Small intestine (tissue), 7 donors: ENCODE measurements at regions not wholly inside any gene's neighbourhood (a gene's known extent, or its start where the extent isn't known, plus 50 kb on each side); places are given as distances from the start of the nearest gene placed in this dataset.

Experiments
- DNase-seq, 2 donors: peaks; one replicate each; pipeline versions ENCODE4 v3.0.0 to v3.0.0-alpha.2; 2013
- FAIRE-seq: peaks from 2 replicates; lab custom pipeline; 2012; peaks lifted over from hg19 to GRCh38; lab: Jason Lieb, UNC
- H3K27ac ChIP-seq, 3 donors: one replicate each; pipeline ENCODE4 v1.5.1; 2013; ENCODE audit warnings: low read length in 2 of 3, mild to moderate bottlenecking in 2 of 3, control low read depth in 1 of 3, inconsistent platforms in 1 of 3, low read depth in 1 of 3, moderate library complexity in 1 of 3
- H3K27me3 ChIP-seq, 3 donors: one replicate each; pipeline ENCODE4 v1.6.1; 2013; ENCODE audit warnings: low read length in 3 of 3, inconsistent platforms in 1 of 3; ENCODE audit not compliant: control insufficient read depth in 3 of 3, insufficient read depth in 3 of 3
- H3K36me3 ChIP-seq, 3 donors: one replicate each; pipeline ENCODE4 v1.6.1; 2013; ENCODE audit warnings: low read length in 3 of 3, inconsistent platforms in 1 of 3, low read depth in 1 of 3, mild to moderate bottlenecking in 1 of 3, moderate library complexity in 1 of 3; ENCODE audit not compliant: control insufficient read depth in 3 of 3, insufficient read depth in 2 of 3
- H3K4me1 ChIP-seq, 3 donors: one replicate each; pipeline ENCODE4 v1.6.1; 2013; ENCODE audit warnings: low read length in 2 of 3, inconsistent platforms in 1 of 3, low read depth in 1 of 3, mild to moderate bottlenecking in 1 of 3, moderate library complexity in 1 of 3; ENCODE audit not compliant: control insufficient read depth in 3 of 3, insufficient read depth in 2 of 3
- H3K4me3 ChIP-seq, 3 donors: one replicate each; pipeline ENCODE4 v1.5.1; 2013; ENCODE audit warnings: low read length in 3 of 3, control low read depth in 1 of 3, inconsistent platforms in 1 of 3, low read depth in 1 of 3, mild to moderate bottlenecking in 1 of 3, moderate library complexity in 1 of 3
- H3K9me3 ChIP-seq, 2 donors: one replicate each; pipeline ENCODE4 v1.6.1; 2013; ENCODE audit warnings: low read depth in 1 of 2, low read length in 1 of 2; ENCODE audit not compliant: control insufficient read depth in 2 of 2, insufficient read depth in 1 of 2
- WGBS, 3 donors: extraction: QIAGEN DNeasy Blood & Tissue Kit; methylation state at CpG; one replicate each; pipeline ENCODE4 v1.1.7; 2013; 5-methylcytosine and 5-hydroxymethylcytosine counted together
- donor health status: healthy with polysubstance abuse.
- donor health status: control.
- donor health status: control.
- donor health status: Bipolar disorder and iron deficiency.
- donor health status: healthy.

GRCh38 chr6:147856687-147857086 is 348.2 kb downstream of the SAMD5 start:
- FAIRE-seq (no peak), DNase-seq (no peak)
- Histone ChIP-seq H3K27ac (no peak overlapping the region), H3K36me3 (no peaks in the 10 kb centered on the region), H3K4me3 (no peak overlapping the region), H3K4me1 (no peaks in the 10 kb centered on the region), H3K9me3 (no peaks in the 10 kb centered on the region), H3K27me3 (no peaks in the 10 kb centered on the region)
- 87 to 91% (median 91%) methylated on average over 5 of the region's 5 CpGs for WGBS, 3 donors

- H3K27me3 ChIP-seq = no peaks in the 10 kb centered on the region
- H3K27ac ChIP-seq = no peak overlapping the region
- FAIRE-seq = no peak
- no peaks in the 10 kb centered on the region for H3K36me3 ChIP-seq
- no peaks in the 10 kb centered on the region for H3K9me3 ChIP-seq
- no peak overlapping the region for H3K4me3 ChIP-seq
- no peaks in the 10 kb centered on the region for H3K4me1 ChIP-seq
- no peak for DNase-seq
- 86 to 92% (median 87%) methylated on average over 2 of the region's 2 CpGs for WGBS, 3 donors
These were observed 349.9 kb downstream of the SAMD5 start for GRCh38 chr6:147858421-147858820.

GRCh38 chr6:147859071-147859470 is 350.6 kb downstream of the SAMD5 start:
- DNase-seq = no peak
- WGBS, 3 donors = 63 to 69% (median 68%) methylated on average over 4 of the region's 4 CpGs
- no peak overlapping the region for H3K4me3 ChIP-seq
- FAIRE-seq = no peak
- H3K36me3 ChIP-seq = no peaks in the 10 kb centered on the region
- no peaks in the 10 kb centered on the region for H3K4me1 ChIP-seq
- no peaks in the 10 kb centered on the region for H3K9me3 ChIP-seq
- no peaks in the 10 kb centered on the region for H3K27me3 ChIP-seq
- no peak overlapping the region for H3K27ac ChIP-seq

GRCh38 chr6:147861696-147862095 is 353.2 kb downstream of the SAMD5 start:
- Histone ChIP-seq H3K27ac (no peak overlapping the region), H3K9me3 (no peaks in the 10 kb centered on the region), H3K27me3 (no peaks in the 10 kb centered on the region), H3K4me3 (no peak overlapping the region), H3K4me1 (no peaks in the 10 kb centered on the region), H3K36me3 (no peaks in the 10 kb centered on the region)
- WGBS, 3 donors = 90 to 97% (median 92%) methylated on average over 2 of the region's 2 CpGs
- FAIRE-seq (no peak), DNase-seq (no peak)

GRCh38 chr6:147867433-147868226 is 359.1 kb downstream of the SAMD5 start:
- Histone ChIP-seq H3K27me3 (no peaks in the 10 kb centered on the region), H3K9me3 (no peaks in the 10 kb centered on the region), H3K4me3 (no peak overlapping the region), H3K36me3 (no peaks in the 10 kb centered on the region), H3K4me1 (no peaks in the 10 kb centered on the region), H3K27ac (no peak overlapping the region)
- no peak for DNase-seq
- WGBS, 3 donors = 90 to 93% (median 93%) methylated on average over 4 of the region's 4 CpGs
- no peak for FAIRE-seq

- Histone ChIP-seq H3K4me1 (no peaks in the 10 kb centered on the region), H3K27ac (no peak overlapping the region), H3K9me3 (no peaks in the 10 kb centered on the region), H3K4me3 (no peak overlapping the region), H3K36me3 (no peaks in the 10 kb centered on the region), H3K27me3 (no peaks in the 10 kb centered on the region)
- 19 to 57% (median 35%) methylated on average over 2 of the region's 2 CpGs for WGBS, 3 donors
- FAIRE-seq (no peak), DNase-seq (no peak)
These were observed 360.1 kb downstream of the SAMD5 start for GRCh38 chr6:147868427-147869190.

- no peaks in the 10 kb centered on the region for H3K27me3 ChIP-seq
- WGBS, 3 donors = 56 to 75% (median 58%) methylated on average over 2 of the region's 2 CpGs
- DNase-seq (no peak), FAIRE-seq (no peak)
- no peak overlapping the region for H3K27ac ChIP-seq
- no peak overlapping the region for H3K4me3 ChIP-seq
- no peaks in the 10 kb centered on the region for H3K36me3 ChIP-seq
- H3K9me3 ChIP-seq = no peaks in the 10 kb centered on the region
- H3K4me1 ChIP-seq = no peaks in the 10 kb centered on the region
These were observed 360.7 kb downstream of the SAMD5 start for GRCh38 chr6:147869201-147869600.

- FAIRE-seq = no peak
- no peak overlapping the region for H3K27ac ChIP-seq
- H3K4me1 ChIP-seq = no peaks in the 10 kb centered on the region
These were observed 361.4 kb downstream of the SAMD5 start for GRCh38 chr6:147869869-147870268.

More at GRCh38 chr6:147869869-147870268, 361.4 kb downstream of the SAMD5 start:
- H3K36me3 ChIP-seq = no peaks in the 10 kb centered on the region
- no peaks in the 10 kb centered on the region for H3K9me3 ChIP-seq
- no peaks in the 10 kb centered on the region for H3K27me3 ChIP-seq
- no peak for DNase-seq
- WGBS, 3 donors = 87 to 91% (median 89%) methylated on average over 5 of the region's 5 CpGs
- H3K4me3 ChIP-seq = no peak overlapping the region
